Hematopoietic multipotent progenitor cell treated with erythropoietin and hydrocortisone succinate and interleukin-3 and kit ligand, for 4 days (in vitro differentiated cells): ENCODE measurements at regions not wholly inside any gene's neighbourhood (a gene's known extent, or its start where the extent isn't known, plus 50 kb on each side); places are given as distances from the start of the nearest gene placed in this dataset.
"Not testable (repeated sequence)": the region's sequence is repeated elsewhere in the genome, so short reads cannot be mapped to it uniquely, and the experiment has no call there.

Source experiments
- DNase-seq: peaks from one replicate; pipeline ENCODE4 v3.0.0-alpha.2; 2015

GRCh38 chr16:5791011-5791657 lies 693.5 kb upstream of the EEF2KMT start:
- DNase-seq: no peak

GRCh38 chr16:5790512-5790911 lies 692.9 kb upstream of the EEF2KMT start:
- DNase-seq: no peak

DNA sequence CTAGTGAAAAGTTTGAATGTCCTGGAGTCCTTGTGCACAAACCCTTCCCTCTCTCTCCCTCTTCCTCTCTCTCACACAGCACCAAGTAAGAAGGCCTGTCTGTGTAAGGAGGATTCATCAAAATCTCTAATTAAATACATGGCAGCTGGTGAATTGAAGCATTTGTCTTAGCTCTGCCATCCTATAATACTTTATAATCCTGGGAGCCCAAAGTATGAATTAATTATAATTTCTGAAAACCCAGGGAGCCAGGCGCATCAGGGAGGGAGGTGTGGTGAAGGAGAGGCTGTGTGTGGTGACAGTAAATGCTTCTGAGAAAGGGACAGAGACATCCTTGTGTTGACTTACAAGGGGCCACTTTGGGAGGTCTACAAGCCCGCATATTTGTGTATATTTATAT lies 691.4 kb upstream of the EEF2KMT start:
- no peak for DNase-seq

GRCh38 chr16:5781436-5781835 lies 683.8 kb upstream of the EEF2KMT start:
- DNase-seq: no peak

DNA sequence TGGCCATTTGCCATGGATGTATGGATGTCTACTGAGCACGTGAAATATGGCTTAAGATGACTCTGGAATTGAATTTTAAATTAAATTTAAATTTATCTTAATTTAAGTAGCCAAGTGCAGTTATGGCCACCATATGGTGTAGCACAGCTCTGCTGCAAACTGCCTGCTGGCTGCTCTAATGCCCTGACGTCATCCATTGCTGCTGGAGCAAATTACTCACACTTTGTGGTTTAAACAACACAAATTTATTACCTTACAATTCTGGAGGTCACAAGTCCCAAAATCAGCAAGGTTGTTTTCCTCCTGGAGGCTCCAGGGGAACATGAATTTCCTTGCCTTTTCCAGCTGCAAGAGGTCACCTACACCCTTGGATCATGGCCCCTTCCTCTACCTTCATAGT lies 679.3 kb upstream of the EEF2KMT start:
- DNase-seq: no peak

- DNase-seq: no peak
Observed at GRCh38 chr16:5775916-5776315, 678.3 kb upstream of the EEF2KMT start.

GRCh38 chr16:5770118-5770517 lies 672.5 kb upstream of the EEF2KMT start:
- no peak for DNase-seq

DNA sequence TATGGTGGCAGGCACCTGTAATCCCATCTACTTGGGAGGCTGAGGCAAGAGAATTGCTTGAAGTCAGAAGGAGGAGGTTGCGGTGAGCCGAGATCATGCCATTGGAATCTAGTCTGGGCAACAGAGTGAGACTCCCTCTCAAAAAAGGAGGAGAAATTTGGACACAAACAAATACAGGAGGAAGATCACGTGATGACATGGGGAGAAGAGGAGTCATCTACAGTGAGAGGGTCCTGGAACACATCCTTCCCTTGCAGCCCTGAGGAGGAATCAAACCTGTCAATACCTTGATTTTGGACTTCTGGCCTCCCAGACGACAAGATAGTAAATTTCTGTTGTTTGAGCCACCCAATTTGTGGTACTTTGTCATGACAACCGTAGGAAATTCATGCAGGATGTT lies 671.9 kb upstream of the EEF2KMT start:
- DNase-seq: no peak

GRCh38 chr16:5768445-5768844 lies 670.9 kb upstream of the EEF2KMT start:
- DNase-seq: no peak

- DNase-seq: no peak
Observed at GRCh38 chr16:5763176-5763575, 665.6 kb upstream of the EEF2KMT start.

GRCh38 chr16:5762362-5762761 lies 664.8 kb upstream of the EEF2KMT start:
- no peak for DNase-seq

- no peak for DNase-seq
Observed at GRCh38 chr16:5761592-5761991, 664.0 kb upstream of the EEF2KMT start.

DNA sequence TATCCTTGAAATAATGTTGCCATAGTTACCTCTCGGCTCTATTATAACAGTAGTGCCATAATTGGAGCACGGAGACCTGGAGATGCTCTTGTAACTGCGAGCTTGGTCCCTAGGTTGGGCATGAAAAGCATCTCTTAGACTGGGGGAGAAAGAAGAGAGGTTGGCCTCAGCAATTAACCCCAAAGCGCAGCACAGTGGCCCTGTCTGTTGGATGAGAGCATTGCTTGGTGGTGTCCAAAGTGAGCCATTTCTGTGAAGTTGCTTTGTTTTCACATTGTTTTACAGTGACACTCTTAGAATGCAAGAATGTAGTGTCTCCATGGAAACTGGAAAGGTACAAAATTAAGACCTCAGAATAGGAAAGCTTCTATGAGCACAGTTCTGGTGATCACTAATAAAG lies 660.7 kb upstream of the EEF2KMT start:
- no peak for DNase-seq

GRCh38 chr16:5756969-5757368 lies 659.4 kb upstream of the EEF2KMT start:
- DNase-seq: no peak

DNA sequence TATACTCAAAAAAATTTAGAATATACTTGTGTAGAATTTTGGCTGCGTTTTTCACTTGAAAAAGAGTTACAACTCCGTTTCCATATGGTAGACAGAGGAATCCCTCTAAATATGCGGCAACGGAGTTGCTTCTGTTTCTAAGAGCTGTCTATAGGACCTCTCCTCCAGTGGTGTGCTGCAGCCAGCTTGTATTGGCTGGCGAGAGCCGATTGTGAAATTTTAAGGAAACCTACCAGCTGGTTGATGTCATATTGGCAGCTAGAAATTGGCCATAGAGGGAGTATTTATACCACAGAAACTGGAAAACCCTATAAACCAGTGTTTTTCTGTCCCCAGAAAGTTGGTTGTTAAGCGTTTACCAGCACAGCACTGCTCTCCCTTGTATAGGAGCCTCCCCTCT lies 655.8 kb upstream of the EEF2KMT start:
- DNase-seq: no peak

DNA sequence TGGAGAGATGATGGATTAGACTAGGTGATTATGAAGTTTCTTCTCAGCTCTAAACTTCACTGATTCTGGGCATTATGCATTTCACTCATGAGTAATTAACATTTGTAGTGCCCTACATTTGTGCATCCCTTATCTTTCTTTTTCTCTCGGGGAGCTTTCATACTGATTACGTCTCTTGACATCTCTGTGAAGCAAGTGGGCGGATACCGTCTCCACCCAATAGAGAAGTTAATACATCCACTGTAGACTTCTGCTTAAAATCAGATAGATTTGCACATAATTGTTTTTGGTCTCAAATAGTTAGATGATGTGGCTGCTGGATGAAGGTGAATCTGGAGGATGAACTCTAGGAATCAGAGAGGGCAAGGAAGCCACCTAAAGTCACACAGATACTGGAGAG lies 653.6 kb upstream of the EEF2KMT start:
- no peak for DNase-seq

DNA sequence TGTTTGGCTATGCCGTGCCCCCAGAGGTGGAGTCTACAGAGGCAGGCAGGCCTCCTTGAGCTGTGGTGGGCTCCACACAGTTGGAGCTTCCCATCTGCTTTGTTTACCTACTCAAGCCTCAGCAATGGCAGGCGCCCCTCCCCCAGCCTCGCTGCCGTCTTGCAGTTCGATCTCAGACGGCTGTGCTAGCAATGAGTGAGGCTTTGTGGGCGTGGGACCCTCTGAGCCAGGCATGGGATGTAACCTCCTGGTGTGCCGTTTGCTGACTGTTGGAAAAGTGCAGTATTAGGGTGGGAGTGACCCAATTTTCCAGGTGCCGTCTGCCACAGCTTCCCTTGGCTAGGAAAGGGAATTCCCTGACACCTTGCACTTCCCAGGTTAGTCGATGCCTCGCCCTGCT lies 652.8 kb upstream of the EEF2KMT start:
- not testable (repeated sequence) for DNase-seq

GRCh38 chr16:5738586-5738985 lies 641.0 kb upstream of the EEF2KMT start:
- no peak for DNase-seq

GRCh38 chr16:5736209-5736930 lies 638.8 kb upstream of the EEF2KMT start:
- DNase-seq: no peak

GRCh38 chr16:5735444-5735843 lies 637.8 kb upstream of the EEF2KMT start:
- DNase-seq: no peak

GRCh38 chr16:5730783-5731182 lies 633.2 kb upstream of the EEF2KMT start:
- DNase-seq: no peak

- no peak for DNase-seq
Observed at GRCh38 chr16:5722116-5722619, 624.6 kb upstream of the EEF2KMT start.

DNA sequence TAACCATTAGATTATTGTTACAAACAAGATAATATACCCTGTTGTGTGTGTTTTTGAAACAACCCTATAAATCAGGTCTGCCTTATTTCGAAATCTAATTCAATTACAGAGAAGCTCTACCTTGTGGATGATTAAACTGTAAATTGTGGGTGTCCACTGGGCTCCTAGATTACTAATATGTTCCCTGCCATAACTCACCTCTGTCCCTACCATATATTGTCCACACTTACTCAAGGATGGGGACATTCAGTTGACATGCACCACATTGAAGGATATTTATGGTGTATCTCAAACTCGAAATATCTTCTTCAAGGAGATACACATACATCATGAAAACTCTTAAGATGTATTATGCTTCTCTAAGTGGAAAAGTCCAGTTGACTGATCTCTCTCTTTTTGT lies 617.6 kb upstream of the EEF2KMT start:
- DNase-seq: no peak

- DNase-seq: peak; percentile 36
Observed at GRCh38 chr16:5709889-5710288, 612.3 kb upstream of the EEF2KMT start.

- no peak for DNase-seq
Observed at GRCh38 chr16:5706211-5706610, 608.6 kb upstream of the EEF2KMT start.
